ENCODE measurements at regions not wholly inside any gene's neighbourhood (a gene's known extent, or its start where the extent isn't known, plus 50 kb on each side); places are given as distances from the start of the nearest gene placed in this dataset.

DNA sequence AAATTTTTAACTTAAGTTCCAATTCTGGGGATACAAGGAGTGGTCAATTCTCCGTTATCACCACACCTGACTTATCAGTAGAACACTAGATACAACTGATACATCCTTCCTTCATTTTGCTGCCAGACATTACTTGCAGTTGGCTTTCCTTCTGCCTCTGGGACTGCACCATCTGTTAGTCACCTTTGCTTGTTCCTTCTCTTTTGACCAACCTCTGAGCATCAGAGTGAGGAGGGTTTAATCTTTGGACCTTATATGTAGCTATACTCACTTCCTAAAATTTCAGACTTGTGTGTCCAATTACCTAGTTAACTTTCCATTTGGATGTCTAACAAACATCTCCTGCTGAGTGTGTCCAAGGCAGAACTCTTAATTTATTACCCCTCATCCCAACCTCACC lies 330.7 kb downstream of the PTTG2 start:
- Histone ChIP-seq H3K4me1 (replicated peaks in 1 of 2; ENCODE audit: control insufficient read depth in 2 of 2, insufficient read depth in 2 of 2, low read length in 2 of 2) (no peaks in the 10 kb centered on the region), H3K36me3 (ENCODE audit: control insufficient read depth, insufficient read depth, low read length) (no peaks in the 10 kb centered on the region), H3K9ac (ENCODE audit: insufficient read depth in 1 of 2, low read depth in 2 of 2, low read length in 2 of 2) (no peak overlapping the region), H2AFZ (ENCODE audit: low read depth, low read length) (no peak overlapping the region), H4K20me1 (replicated peaks; ENCODE audit: control insufficient read depth, insufficient read depth, low read length) (no peaks in the 10 kb centered on the region), H3K27me3 (ENCODE audit: control insufficient read depth in 2 of 2, insufficient read depth in 2 of 2, low read length in 2 of 2) (no peaks in the 10 kb centered on the region), H3K9me1 (ENCODE audit: control insufficient read depth, insufficient read depth, low read length) (no peaks in the 10 kb centered on the region), H3K4me2 (ENCODE audit: insufficient read depth, low read length) (no peak overlapping the region), H3K9me3 (replicated peaks; ENCODE audit: control insufficient read depth, insufficient read depth, low read depth, low read length) (no peaks in the 10 kb centered on the region), H3K4me3 (no peak overlapping the region), H3K27ac (ENCODE audit: extremely low read depth, low read depth, low read length) (no peak overlapping the region), H3K79me2 (ENCODE audit: control insufficient read depth, insufficient read depth, low read length) (no peaks in the 10 kb centered on the region)
- ATAC-seq (no peak), DNase-seq (ENCODE audit: extremely low read depth in 1 of 4, low spot score in 3 of 4) (no peak), FAIRE-seq (no peak)
- CTCF ChIA-PET (ENCODE audit: low intra/inter-chr PET ratio): no interaction called here
- no TSS peak for BruUV-seq (replicated peaks)
- TF ChIP-seq, protein P1, sequence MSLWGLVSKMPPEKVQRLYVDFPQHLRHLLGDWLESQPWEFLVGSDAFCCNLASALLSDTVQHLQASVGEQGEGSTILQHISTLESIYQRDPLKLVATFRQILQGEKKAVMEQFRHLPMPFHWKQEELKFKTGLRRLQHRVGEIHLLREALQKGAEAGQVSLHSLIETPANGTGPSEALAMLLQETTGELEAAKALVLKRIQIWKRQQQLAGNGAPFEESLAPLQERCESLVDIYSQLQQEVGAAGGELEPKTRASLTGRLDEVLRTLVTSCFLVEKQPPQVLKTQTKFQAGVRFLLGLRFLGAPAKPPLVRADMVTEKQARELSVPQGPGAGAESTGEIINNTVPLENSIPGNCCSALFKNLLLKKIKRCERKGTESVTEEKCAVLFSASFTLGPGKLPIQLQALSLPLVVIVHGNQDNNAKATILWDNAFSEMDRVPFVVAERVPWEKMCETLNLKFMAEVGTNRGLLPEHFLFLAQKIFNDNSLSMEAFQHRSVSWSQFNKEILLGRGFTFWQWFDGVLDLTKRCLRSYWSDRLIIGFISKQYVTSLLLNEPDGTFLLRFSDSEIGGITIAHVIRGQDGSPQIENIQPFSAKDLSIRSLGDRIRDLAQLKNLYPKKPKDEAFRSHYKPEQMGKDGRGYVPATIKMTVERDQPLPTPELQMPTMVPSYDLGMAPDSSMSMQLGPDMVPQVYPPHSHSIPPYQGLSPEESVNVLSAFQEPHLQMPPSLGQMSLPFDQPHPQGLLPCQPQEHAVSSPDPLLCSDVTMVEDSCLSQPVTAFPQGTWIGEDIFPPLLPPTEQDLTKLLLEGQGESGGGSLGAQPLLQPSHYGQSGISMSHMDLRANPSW (CRISPR knock-in tag; IDR thresholded peaks at IDR 0.05): no peak
- TF ChIP-seq HLTF (IDR thresholded peaks at IDR 0.05): no peak
- TF ChIP-seq, protein P2, sequence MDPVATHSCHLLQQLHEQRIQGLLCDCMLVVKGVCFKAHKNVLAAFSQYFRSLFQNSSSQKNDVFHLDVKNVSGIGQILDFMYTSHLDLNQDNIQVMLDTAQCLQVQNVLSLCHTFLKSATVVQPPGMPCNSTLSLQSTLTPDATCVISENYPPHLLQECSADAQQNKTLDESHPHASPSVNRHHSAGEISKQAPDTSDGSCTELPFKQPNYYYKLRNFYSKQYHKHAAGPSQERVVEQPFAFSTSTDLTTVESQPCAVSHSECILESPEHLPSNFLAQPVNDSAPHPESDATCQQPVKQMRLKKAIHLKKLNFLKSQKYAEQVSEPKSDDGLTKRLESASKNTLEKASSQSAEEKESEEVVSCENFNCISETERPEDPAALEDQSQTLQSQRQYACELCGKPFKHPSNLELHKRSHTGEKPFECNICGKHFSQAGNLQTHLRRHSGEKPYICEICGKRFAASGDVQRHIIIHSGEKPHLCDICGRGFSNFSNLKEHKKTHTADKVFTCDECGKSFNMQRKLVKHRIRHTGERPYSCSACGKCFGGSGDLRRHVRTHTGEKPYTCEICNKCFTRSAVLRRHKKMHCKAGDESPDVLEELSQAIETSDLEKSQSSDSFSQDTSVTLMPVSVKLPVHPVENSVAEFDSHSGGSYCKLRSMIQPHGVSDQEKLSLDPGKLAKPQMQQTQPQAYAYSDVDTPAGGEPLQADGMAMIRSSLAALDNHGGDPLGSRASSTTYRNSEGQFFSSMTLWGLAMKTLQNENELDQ (CRISPR knock-in tag; IDR thresholded peaks at IDR 0.05; ENCODE audit: borderline replicate concordance): no peak
- no peak for TF ChIP-seq GABPA (tag; conservative IDR thresholded peaks at IDR 0.05; ENCODE audit: low read depth)
- no peak for TF ChIP-seq RHOXF2B (CRISPR knock-in tag; conservative IDR thresholded peaks at IDR 0.05)
- TF ChIP-seq NONO (IDR thresholded peaks at IDR 0.05; ENCODE audit: low read depth in 2 of 2, low read length in 1 of 2): no peak
- no peak for TF ChIP-seq ZZZ3 (IDR thresholded peaks at IDR 0.05)
- no peak for TF ChIP-seq SIN3B (IDR thresholded peaks at IDR 0.05; ENCODE audit: low read depth)
- TF ChIP-seq ELF2 (CRISPR knock-in tag; IDR thresholded peaks at IDR 0.05): no peak
- no peak for TF ChIP-seq BRD9 (IDR thresholded peaks at IDR 0.05; ENCODE audit: low read depth, partially characterized antibody)
- TF ChIP-seq, protein P3, sequence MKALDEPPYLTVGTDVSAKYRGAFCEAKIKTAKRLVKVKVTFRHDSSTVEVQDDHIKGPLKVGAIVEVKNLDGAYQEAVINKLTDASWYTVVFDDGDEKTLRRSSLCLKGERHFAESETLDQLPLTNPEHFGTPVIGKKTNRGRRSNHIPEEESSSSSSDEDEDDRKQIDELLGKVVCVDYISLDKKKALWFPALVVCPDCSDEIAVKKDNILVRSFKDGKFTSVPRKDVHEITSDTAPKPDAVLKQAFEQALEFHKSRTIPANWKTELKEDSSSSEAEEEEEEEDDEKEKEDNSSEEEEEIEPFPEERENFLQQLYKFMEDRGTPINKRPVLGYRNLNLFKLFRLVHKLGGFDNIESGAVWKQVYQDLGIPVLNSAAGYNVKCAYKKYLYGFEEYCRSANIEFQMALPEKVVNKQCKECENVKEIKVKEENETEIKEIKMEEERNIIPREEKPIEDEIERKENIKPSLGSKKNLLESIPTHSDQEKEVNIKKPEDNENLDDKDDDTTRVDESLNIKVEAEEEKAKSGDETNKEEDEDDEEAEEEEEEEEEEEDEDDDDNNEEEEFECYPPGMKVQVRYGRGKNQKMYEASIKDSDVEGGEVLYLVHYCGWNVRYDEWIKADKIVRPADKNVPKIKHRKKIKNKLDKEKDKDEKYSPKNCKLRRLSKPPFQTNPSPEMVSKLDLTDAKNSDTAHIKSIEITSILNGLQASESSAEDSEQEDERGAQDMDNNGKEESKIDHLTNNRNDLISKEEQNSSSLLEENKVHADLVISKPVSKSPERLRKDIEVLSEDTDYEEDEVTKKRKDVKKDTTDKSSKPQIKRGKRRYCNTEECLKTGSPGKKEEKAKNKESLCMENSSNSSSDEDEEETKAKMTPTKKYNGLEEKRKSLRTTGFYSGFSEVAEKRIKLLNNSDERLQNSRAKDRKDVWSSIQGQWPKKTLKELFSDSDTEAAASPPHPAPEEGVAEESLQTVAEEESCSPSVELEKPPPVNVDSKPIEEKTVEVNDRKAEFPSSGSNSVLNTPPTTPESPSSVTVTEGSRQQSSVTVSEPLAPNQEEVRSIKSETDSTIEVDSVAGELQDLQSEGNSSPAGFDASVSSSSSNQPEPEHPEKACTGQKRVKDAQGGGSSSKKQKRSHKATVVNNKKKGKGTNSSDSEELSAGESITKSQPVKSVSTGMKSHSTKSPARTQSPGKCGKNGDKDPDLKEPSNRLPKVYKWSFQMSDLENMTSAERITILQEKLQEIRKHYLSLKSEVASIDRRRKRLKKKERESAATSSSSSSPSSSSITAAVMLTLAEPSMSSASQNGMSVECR (CRISPR knock-in tag; IDR thresholded peaks at IDR 0.05): no peak
- intact Hi-C loops (cut with micrococcal nuclease) (no loop called here), in situ Hi-C loops (cut with MboI) (no loop called here)
- 24% methylated on average over 1 of the region's 1 CpG for WGBS (ENCODE audit: insufficient coverage, low coverage, missing lambda C conversion rate)
- POLR2A ChIA-PET: interaction anchor here (0.7 kb wide), 1 partner anchor 79 kb away, joined by 3 read pairs; no protein-coding TSS in a partner anchor

Measured in K562 (cell line).